NCI-H2107 treated with DMSO at 0.1 percent for 48 hours (cell line): ENCODE measurements at regions not wholly inside any gene's neighbourhood (a gene's known extent, or its start where the extent isn't known, plus 50 kb on each side); places are given as distances from the start of the nearest gene placed in this dataset.

Source experiments
- DNase-seq: peaks from one replicate; lab custom pipeline; 2025; ENCODE audit not compliant: unreplicated experiment; lab: John Stamatoyannopoulos, UW

DNA sequence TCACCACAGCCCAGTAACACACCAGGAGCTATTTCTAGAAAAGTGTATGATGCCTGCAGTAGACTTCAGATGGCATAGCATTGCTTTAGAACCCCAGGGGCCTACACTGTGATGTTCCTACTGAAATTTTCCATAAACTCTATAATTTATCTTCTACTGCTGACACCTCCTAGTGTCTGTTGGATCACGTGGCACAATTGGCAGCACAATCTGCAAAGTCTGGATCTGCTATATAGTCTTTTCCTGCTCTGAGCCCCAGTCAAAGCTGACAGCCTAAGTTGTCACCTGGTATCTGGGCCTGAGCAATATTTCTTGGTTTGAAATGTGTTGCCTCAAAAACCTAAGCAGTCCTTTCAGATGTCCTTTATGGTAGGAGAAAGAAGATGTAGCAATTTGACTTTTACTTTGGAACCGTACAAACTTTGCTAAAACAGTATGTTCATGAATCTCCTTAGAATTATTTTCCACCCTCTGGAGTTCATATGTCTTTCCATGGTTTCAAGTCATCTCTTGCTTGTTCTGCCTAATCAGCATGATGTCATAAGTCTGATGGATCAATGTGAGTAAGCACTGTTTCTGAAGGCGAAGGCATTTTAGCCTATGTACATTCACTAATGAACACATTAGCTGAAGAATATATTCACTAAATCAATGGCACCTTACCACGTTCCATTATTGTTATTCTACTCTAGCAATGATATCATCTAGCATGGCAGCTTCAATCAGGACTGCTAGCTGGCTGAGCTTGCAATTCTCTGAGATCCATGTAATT, 536.5 kb upstream of the NBEA start:
- no peak for DNase-seq

GRCh38 chr13:34408640-34409039, 533.4 kb upstream of the NBEA start:
- DNase-seq = no peak

GRCh38 chr13:34409496-34410182, 532.4 kb upstream of the NBEA start:
- DNase-seq = no peak

DNA sequence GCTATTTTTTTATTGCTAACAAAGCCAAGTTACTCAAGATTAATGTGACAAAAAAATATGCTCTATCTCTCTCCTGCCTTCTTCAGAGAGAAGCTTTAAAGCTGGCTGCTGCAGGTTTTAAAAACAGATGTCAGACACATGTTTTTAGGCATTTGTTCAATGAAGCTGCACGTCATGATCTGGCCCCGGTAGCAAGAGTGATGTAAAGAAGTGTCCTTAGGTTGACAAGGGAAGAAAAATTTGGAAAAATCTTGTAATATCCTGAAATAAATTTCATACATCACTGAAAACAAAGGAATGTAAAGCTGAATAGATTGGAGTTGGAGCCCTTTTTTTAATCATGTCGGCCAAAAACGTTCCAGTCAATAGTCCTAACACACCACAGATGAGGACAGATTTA, 531.4 kb upstream of the NBEA start:
- no peak for DNase-seq

DNA sequence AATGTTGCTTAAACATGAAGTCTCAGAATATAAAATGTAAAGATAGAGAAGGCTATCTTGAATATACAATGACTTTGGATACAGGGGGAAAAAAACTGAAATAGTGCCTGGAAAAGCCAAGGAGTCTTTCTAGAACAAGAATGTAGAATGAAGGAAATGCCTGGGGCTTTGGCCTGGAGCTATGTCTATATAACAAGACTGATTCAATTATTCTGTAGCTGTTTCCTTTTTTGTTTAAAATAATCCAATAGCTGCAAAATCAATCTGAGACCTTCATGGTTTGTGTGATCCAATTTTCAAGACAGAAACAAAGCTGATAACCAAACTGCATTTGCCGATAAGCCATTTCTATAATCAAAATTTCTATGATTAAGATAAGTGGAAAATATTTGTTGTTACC, 530.9 kb upstream of the NBEA start:
- no peak for DNase-seq

- no peak for DNase-seq
Observed at GRCh38 chr13:34411894-34412293, 530.2 kb upstream of the NBEA start.

DNA sequence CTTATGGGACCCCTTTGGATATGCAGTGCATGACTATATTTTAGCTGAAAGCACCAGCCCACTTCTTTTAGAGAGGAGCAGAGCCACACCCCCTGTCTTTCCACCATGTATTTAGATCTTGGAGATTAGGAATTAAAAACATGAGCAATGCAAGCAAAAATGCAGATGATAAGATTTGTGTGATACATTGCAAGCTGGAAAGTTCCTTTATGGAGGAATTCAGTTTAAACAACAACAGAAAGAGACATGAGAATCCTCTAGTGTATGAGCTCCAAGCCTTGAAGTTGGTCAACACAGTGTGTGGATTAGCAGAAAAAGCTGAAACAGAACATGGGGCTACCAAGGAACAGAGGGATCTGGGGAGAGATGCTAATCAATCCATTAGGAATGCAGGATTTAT, 529.8 kb upstream of the NBEA start:
- no peak for DNase-seq

DNA sequence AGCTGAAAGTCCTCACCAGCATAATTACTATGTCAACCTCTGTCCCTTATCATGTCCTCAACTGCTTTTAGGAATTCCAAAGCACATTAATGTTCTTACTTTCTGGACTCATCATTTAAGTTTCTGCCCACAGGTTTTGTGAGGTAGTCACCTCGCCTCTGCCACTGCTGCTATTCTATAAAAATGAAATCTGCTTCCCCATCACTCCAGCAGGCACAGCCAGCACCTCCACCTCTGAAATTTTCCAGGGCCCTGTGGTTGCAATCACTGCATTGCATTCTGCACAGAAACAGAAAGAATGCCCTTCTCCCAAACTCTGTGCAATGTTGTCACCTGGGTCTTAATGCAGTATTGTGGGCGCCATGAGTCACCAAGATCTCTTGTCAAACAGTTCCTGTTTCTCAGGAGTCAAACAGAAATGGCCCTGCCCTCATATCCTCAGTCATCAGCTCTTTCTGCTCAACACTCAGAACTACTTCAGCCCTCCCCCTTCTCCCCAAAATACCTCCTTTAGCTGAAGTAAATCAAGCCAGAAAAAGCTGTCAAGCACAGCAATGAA, 529.2 kb upstream of the NBEA start:
- DNase-seq = no peak

GRCh38 chr13:34413538-34414210, 528.4 kb upstream of the NBEA start:
- DNase-seq = no peak

- DNase-seq = no peak
Observed at GRCh38 chr13:34414616-34415015, 527.5 kb upstream of the NBEA start.

GRCh38 chr13:34416971-34417380, 525.1 kb upstream of the NBEA start:
- DNase-seq = no peak

GRCh38 chr13:34417896-34418295, 524.2 kb upstream of the NBEA start:
- DNase-seq = no peak

- DNase-seq = peak; percentile 12
Observed at GRCh38 chr13:34419025-34419424, 523.0 kb upstream of the NBEA start.

DNA sequence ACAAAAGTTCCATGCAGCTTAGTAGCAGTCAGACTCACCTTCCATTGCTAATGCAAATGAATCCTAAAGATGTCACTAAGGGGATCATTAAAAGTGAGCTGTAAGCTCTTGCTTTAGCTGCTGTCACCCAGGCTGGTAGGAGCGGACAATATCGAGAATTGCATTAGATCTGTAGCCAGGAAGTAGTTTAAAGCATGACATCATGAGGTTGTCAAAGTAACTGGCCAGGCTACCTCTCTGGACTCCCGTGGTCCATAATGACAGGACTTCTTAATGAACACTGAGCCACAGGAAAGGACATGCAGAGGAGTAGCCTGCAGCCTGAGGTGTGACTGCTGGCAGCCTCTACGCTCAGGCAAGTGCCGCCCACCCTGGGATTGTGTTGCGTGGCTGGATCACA, 522.3 kb upstream of the NBEA start:
- no peak for DNase-seq

DNA sequence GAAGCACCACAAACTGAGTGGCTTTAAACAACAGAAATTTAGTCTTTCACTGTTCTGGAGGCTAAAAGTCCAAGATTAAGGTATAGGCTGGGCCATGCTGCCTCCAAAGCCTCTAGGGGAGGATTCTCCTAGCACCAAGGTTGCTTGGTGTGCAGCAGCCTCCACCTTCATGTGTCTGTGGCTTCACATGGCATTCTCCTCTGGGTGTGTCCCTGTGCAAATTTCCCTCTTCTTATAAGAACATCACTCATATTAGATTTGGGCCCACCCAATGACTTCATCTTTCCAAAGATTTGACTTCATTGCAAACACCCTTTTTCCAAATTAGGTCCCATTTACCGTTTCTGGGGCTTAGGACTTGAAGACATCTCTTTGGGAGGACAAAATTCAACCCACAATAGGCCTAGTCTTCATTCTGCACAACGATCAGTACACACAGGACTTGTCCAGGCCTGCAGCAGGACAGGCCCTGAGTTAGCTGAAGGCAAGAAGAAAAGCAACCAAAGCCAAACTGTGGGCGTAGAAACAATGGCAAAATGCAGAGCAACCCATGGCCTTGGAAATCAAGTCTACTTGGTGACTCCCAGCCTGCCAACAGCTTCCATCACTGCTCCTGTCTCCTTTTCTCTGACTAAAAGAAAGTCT, 521.2 kb upstream of the NBEA start:
- DNase-seq = no peak

GRCh38 chr13:34421347-34421719, 520.7 kb upstream of the NBEA start:
- no peak for DNase-seq

DNA sequence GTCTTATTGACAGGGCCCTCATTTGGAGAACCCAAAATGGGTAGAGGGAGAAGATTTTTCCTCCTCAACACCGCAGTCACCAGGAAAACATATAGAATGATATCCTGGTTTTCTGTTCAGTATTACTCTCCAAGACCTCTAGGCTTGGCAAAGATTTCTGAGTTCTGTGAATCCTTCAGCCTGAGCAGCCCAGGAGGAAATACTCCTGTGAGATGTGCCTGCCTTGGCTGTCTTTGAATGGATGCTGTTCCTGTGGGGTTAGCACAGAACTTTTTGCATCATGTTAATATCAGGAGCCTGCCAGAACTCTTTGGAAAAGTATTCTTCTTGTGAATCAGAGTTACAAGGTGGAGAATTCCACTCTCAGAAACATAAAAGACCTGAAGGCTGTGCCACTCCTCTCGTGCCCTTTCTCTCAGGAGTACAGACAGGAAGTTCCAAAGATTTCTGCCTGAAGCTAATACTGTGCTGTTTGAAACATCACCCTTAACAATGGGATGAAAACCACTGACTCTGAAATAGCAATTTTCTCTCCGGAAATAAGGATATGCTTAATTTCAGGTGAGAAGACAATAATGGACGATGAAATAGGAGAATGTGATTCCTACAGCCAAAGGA, 520.1 kb upstream of the NBEA start:
- DNase-seq = no peak

DNA sequence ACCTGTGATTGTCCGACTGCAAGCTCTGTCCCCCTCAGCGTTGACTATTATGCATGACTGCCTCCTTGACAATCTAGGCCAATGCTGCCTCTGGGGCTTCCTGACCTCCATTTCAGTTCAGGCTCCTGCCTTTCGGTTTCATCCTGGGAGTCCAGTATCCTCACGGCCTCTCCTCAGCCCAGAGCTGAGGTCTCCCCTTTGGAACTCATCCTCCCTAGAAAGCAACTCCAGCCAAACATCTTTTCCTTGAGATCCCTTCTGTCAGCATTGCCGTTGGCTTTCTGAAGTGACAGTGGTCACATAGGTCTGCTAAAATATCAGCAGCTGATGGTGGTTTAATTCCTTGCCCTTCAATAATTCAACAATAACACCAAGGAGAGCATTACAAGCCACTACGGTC, 519.1 kb upstream of the NBEA start:
- no peak for DNase-seq

GRCh38 chr13:34425327-34425949, 516.6 kb upstream of the NBEA start:
- DNase-seq = no peak

DNA sequence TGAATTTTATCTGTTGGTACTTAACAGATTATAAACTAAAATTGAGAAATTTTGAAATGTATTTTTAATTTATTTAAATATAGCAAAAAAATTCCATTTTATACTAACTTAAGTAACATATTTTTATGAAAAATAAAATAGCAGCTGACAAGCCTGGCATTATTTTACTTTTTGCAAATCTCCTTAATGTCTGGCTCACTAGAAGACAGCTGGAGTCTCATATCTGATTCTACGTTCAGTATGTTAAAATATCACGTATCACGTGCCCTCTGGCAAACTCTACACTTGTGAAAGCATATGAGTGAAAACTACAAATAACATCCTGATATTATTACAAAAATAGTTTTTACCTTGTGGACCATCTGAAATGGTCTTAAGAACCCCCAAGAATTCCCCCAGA, 513.2 kb upstream of the NBEA start:
- DNase-seq = no peak

- no peak for DNase-seq
Observed at GRCh38 chr13:34430294-34430693, 511.8 kb upstream of the NBEA start.
